ES-I3 (cell line): ENCODE measurements at regions not wholly inside any gene's neighbourhood (a gene's known extent, or its start where the extent isn't known, plus 50 kb on each side); places are given as distances from the start of the nearest gene placed in this dataset.
"Not testable (repeated sequence)": the region's sequence is repeated elsewhere in the genome, so short reads cannot be mapped to it uniquely, and the experiment has no call there.

Source experiments
- H3K36me3 ChIP-seq: 2 replicates; pipeline ENCODE4 v1.6.1; 2013; ENCODE audit warnings: mild to moderate bottlenecking, low read length, control low read depth, moderate library complexity; ENCODE audit not compliant: insufficient read depth
- H3K4me1 ChIP-seq: 2 replicates; pipeline ENCODE4 v1.6.1; 2013; ENCODE audit warnings: mild to moderate bottlenecking, control low read depth, low read length; ENCODE audit not compliant: insufficient read depth
- H3K9ac ChIP-seq: 2 replicates; pipeline ENCODE4 v1.6.1; 2013; ENCODE audit warnings: low read depth, mild to moderate bottlenecking, low read length, moderate library complexity
- H3K9me3 ChIP-seq: 2 replicates; pipeline ENCODE4 v1.6.1; 2013; ENCODE audit warnings: mild to moderate bottlenecking, low read length, moderate library complexity; ENCODE audit not compliant: control insufficient read depth, insufficient read depth

GRCh38 chr9:75471549-75472114, 383.3 kb downstream of the OSTF1 start:
- H3K9me3 ChIP-seq, result no peaks in the 10 kb centered on the region
- peaks cover 27% of the 10 kb centered on the region for H3K4me1 ChIP-seq
- no peaks in the 10 kb centered on the region for H3K36me3 ChIP-seq
- peak overlapping the region; percentile 22; the same call in 1 of the 2 replicates for H3K9ac ChIP-seq

GRCh38 chr9:75482566-75482965, 394.3 kb downstream of the OSTF1 start:
- Histone ChIP-seq H3K9me3 (no peaks in the 10 kb centered on the region; the same call in 1 of the 2 replicates), H3K9ac (no peak overlapping the region), H3K4me1 (no peaks in the 10 kb centered on the region), H3K36me3 (no peaks in the 10 kb centered on the region)

- no peak overlapping the region for H3K9ac ChIP-seq
- no peaks in the 10 kb centered on the region; the same call in 1 of the 2 replicates for H3K9me3 ChIP-seq
- no peaks in the 10 kb centered on the region for H3K4me1 ChIP-seq
These were observed 395.3 kb downstream of the OSTF1 start for GRCh38 chr9:75483636-75484035.

GRCh38 chr9:75487856-75488718, 399.8 kb downstream of the OSTF1 start:
- Histone ChIP-seq H3K9ac (no peak overlapping the region), H3K36me3 (no peaks in the 10 kb centered on the region), H3K4me1 (no peaks in the 10 kb centered on the region), H3K9me3 (no peaks in the 10 kb centered on the region; the same call in 1 of the 2 replicates)

More at GRCh38 chr9:75483636-75484035, 395.3 kb downstream of the OSTF1 start:
- no peaks in the 10 kb centered on the region for H3K36me3 ChIP-seq

- no peaks in the 10 kb centered on the region for H3K4me1 ChIP-seq
- no peak overlapping the region for H3K9ac ChIP-seq
- H3K36me3 ChIP-seq, result no peaks in the 10 kb centered on the region
- H3K9me3 ChIP-seq, result no peaks in the 10 kb centered on the region
These were observed 400.4 kb downstream of the OSTF1 start for GRCh38 chr9:75488719-75489110.

GRCh38 chr9:75490326-75490725, 400.1 kb upstream of the PCSK5 start:
- no peak overlapping the region for H3K9ac ChIP-seq

GRCh38 chr9:75491533-75491932, 398.9 kb upstream of the PCSK5 start:
- no peaks in the 10 kb centered on the region for H3K4me1 ChIP-seq
- H3K36me3 ChIP-seq, result no peaks in the 10 kb centered on the region
- H3K9me3 ChIP-seq, result no peaks in the 10 kb centered on the region
- H3K9ac ChIP-seq, result no peak overlapping the region

More at GRCh38 chr9:75490326-75490725, 400.1 kb upstream of the PCSK5 start:
- Histone ChIP-seq H3K36me3 (no peaks in the 10 kb centered on the region), H3K4me1 (no peaks in the 10 kb centered on the region), H3K9me3 (no peaks in the 10 kb centered on the region)

- no peak overlapping the region for H3K9ac ChIP-seq
These were observed 390.7 kb upstream of the PCSK5 start for GRCh38 chr9:75499812-75500211.

GRCh38 chr9:75500479-75500878, 390.0 kb upstream of the PCSK5 start:
- no peaks in the 10 kb centered on the region for H3K36me3 ChIP-seq
- H3K4me1 ChIP-seq, result no peaks in the 10 kb centered on the region
- no peaks in the 10 kb centered on the region for H3K9me3 ChIP-seq
- H3K9ac ChIP-seq, result no peak overlapping the region

More at GRCh38 chr9:75499812-75500211, 390.7 kb upstream of the PCSK5 start:
- Histone ChIP-seq H3K36me3 (no peaks in the 10 kb centered on the region), H3K9me3 (no peaks in the 10 kb centered on the region), H3K4me1 (no peaks in the 10 kb centered on the region)

GRCh38 chr9:75500940-75501339, 389.5 kb upstream of the PCSK5 start:
- not testable (repeated sequence) for H3K36me3 ChIP-seq, H3K9me3 ChIP-seq, H3K9ac ChIP-seq, H3K4me1 ChIP-seq

- Histone ChIP-seq H3K9me3 (no peaks in the 10 kb centered on the region; the same call in 1 of the 2 replicates), H3K4me1 (no peaks in the 10 kb centered on the region), H3K36me3 (no peaks in the 10 kb centered on the region), H3K9ac (no peak overlapping the region)
These were observed 385.8 kb upstream of the PCSK5 start for GRCh38 chr9:75504721-75505120.

GRCh38 chr9:75505654-75506053, 384.8 kb upstream of the PCSK5 start:
- Histone ChIP-seq H3K9me3 (no peaks in the 10 kb centered on the region; the same call in 1 of the 2 replicates), H3K36me3 (no peaks in the 10 kb centered on the region), H3K4me1 (no peaks in the 10 kb centered on the region), H3K9ac (no peak overlapping the region)

GRCh38 chr9:75529463-75529862, 361.0 kb upstream of the PCSK5 start:
- no peaks in the 10 kb centered on the region for H3K36me3 ChIP-seq
- no peaks in the 10 kb centered on the region for H3K9me3 ChIP-seq
- H3K4me1 ChIP-seq, result no peaks in the 10 kb centered on the region
- H3K9ac ChIP-seq, result no peak overlapping the region

GRCh38 chr9:75531588-75531987, 358.9 kb upstream of the PCSK5 start:
- H3K4me1 ChIP-seq, result no peaks in the 10 kb centered on the region
- H3K9me3 ChIP-seq, result no peaks in the 10 kb centered on the region
- H3K36me3 ChIP-seq, result no peaks in the 10 kb centered on the region
- H3K9ac ChIP-seq, result no peak overlapping the region
